ENCODE measurements at regions not wholly inside any gene's neighbourhood (a gene's known extent, or its start where the extent isn't known, plus 50 kb on each side); places are given as distances from the start of the nearest gene placed in this dataset.
A peak's percentile ranks its signal among the peaks of the same experiment; 100 is the strongest.

DNA sequence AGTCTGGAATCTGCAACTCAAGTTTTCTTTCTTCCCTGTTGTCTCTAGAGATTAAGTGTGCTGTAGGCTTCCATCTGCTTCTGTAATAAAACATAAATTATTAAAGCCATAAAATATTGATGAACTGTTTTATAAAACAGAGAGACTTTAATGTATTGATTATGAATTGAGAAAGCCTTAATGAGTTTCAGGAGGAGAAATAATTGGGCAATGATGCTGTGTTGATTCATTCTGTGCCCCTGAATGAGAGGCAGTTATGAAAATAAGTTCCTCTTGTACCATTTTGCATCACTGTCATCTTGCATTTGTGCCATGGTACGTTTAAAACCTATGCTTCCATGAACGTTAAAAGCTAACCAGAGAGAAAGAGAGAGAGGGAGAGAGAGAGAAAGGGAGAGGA lies 194.1 kb upstream of the LARGE1 start:
- DNase-seq (ENCODE audit: extremely low spot score, unreplicated experiment) = no peak
- no peaks in the 10 kb centered on the region for H3K36me3 Mint-ChIP-seq
- H3K9me3 Mint-ChIP-seq = no peaks in the 10 kb centered on the region
- peaks cover 6% of the 10 kb centered on the region for H3K4me1 Mint-ChIP-seq (ENCODE audit: unreplicated experiment)
- H3K4me3 Mint-ChIP-seq = no peak overlapping the region
- peaks cover 5% of the 10 kb centered on the region for H3K27me3 Mint-ChIP-seq
- no peak overlapping the region for H3K27ac Mint-ChIP-seq
- TF ChIP-seq, protein P1, sequence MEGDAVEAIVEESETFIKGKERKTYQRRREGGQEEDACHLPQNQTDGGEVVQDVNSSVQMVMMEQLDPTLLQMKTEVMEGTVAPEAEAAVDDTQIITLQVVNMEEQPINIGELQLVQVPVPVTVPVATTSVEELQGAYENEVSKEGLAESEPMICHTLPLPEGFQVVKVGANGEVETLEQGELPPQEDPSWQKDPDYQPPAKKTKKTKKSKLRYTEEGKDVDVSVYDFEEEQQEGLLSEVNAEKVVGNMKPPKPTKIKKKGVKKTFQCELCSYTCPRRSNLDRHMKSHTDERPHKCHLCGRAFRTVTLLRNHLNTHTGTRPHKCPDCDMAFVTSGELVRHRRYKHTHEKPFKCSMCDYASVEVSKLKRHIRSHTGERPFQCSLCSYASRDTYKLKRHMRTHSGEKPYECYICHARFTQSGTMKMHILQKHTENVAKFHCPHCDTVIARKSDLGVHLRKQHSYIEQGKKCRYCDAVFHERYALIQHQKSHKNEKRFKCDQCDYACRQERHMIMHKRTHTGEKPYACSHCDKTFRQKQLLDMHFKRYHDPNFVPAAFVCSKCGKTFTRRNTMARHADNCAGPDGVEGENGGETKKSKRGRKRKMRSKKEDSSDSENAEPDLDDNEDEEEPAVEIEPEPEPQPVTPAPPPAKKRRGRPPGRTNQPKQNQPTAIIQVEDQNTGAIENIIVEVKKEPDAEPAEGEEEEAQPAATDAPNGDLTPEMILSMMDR (conservative IDR thresholded peaks at IDR 0.05) = no peak

DNA sequence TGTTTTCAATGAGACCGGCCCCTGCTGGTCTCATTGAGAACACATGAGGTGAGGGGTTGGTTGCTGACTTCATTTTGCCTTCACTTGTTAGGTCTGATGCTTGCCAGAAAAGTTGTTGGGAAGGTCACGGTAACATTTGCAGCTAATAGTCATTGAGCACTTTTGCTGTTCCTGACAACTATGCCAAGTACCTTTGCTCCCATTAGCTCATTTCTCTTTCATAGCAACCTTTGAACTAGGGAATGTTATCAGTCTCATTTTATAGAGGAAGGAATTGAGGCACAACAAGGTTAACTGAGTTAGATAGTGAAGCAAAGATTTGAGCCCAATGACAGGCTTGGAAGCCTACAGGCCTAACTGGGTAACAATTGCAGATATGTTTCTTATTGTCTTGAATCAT lies 195.4 kb upstream of the LARGE1 start:
- DNase-seq (ENCODE audit: extremely low spot score, unreplicated experiment) = no peak
- no peak overlapping the region for H3K4me3 Mint-ChIP-seq
- H3K27ac Mint-ChIP-seq = peak overlapping the region; percentile 29
- H3K9me3 Mint-ChIP-seq = no peaks in the 10 kb centered on the region
- TF ChIP-seq, protein P1 (conservative IDR thresholded peaks at IDR 0.05) = no peak
- no peaks in the 10 kb centered on the region for H3K36me3 Mint-ChIP-seq
- peaks cover 5% of the 10 kb centered on the region for H3K27me3 Mint-ChIP-seq
- peaks cover 6% of the 10 kb centered on the region for H3K4me1 Mint-ChIP-seq (ENCODE audit: unreplicated experiment)

DNA sequence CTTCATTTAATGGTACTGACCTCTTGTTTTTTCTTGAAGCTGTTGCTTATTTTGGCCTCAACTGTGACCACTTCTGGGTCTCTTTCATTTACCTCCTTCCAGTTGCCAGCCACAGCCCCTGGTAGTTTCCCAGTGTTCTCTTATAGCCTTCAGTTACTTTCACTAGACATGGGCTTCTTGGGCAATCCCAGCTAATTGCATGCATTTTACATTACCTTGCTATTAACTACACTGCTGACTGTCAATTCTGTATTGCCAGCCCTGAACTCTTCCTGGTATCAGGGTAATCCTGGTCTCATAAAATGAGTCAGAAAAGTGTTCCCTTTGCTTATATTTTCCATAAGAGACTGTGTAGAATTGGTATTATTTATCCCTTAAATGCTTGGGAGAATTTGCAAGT lies 195.8 kb upstream of the LARGE1 start:
- no peaks in the 10 kb centered on the region for H3K9me3 Mint-ChIP-seq
- no peaks in the 10 kb centered on the region for H3K36me3 Mint-ChIP-seq
- H3K4me3 Mint-ChIP-seq = no peak overlapping the region
- H3K27me3 Mint-ChIP-seq = peaks cover 3% of the 10 kb centered on the region
- no peak for DNase-seq (ENCODE audit: extremely low spot score, unreplicated experiment)
- peak overlapping the region; percentile 29 for H3K27ac Mint-ChIP-seq
- H3K4me1 Mint-ChIP-seq (ENCODE audit: unreplicated experiment) = peaks cover 6% of the 10 kb centered on the region
- TF ChIP-seq, protein P1 (conservative IDR thresholded peaks at IDR 0.05) = no peak

DNA sequence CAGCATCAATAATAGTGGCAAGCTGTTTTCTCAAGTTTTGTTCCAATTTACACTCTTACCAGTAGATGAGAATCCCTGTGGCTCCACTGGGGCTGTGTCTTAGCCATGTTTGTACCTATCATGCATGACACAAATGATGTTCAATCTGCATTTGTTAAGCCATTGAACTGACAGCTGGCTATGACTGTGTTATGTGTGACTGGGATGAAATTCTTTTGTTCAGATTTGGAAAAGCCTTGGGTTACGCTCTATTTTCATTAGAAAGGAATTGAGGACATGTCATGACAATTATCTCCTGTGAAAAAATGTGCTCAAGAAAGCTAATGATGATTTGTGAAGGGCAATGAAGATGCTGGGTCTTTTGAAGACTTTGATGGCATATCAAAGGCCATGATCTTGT lies 201.8 kb upstream of the LARGE1 start:
- no peak for DNase-seq (ENCODE audit: extremely low spot score, unreplicated experiment)
- Mint-ChIP-seq H3K9me3 (no peaks in the 10 kb centered on the region), H3K27me3 (peaks cover 3% of the 10 kb centered on the region), H3K36me3 (no peaks in the 10 kb centered on the region), H3K4me3 (no peak overlapping the region), H3K27ac (no peak overlapping the region), H3K4me1 (ENCODE audit: unreplicated experiment) (no peaks in the 10 kb centered on the region)
- TF ChIP-seq, protein P1 (conservative IDR thresholded peaks at IDR 0.05) = no peak

DNA sequence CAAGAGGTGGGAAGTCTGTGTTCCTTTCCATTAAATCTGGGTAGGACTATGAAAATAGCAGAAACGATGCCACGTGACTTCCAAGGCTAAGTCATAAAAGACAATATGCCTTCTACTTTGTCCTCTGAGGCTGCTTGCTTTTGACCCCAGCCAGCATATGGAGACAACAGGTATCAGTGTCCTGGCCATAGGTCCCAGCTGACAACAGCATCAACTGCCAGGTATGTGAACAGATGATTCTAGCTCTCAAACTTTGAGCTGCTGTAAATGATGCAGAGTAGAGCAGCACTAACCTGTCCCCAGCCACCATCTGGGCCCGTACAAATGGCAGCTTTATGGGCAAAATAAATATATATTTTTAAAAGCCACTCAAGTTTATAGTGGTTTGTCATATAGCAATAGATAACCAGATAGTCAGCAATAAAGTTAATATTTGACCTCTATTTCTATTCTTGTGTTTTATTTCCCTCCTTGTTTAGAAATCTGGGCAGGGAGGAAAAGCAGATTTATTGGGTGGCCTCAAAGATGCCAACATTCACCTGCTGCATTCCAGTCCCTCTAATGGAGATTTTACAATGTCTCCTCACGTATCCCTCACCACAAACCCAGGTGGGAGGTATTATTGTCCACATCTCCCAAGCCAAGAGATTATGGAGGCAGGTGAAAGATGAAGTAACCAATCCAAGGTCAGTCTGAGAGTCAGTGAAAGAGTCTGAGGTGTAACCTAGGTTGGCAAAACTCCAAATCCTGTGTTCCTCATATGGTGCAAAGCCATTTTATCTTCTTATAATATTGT lies 209.6 kb upstream of the LARGE1 start:
- Mint-ChIP-seq H3K27me3 (peaks cover 9% of the 10 kb centered on the region), H3K27ac (no peak overlapping the region), H3K36me3 (no peaks in the 10 kb centered on the region), H3K9me3 (no peaks in the 10 kb centered on the region), H3K4me1 (ENCODE audit: unreplicated experiment) (no peaks in the 10 kb centered on the region), H3K4me3 (no peak overlapping the region)
- DNase-seq (ENCODE audit: extremely low spot score, unreplicated experiment) = no peak
- TF ChIP-seq, protein P1 (conservative IDR thresholded peaks at IDR 0.05) = no peak
